OCI-LY7 (cell line): ENCODE measurements at regions not wholly inside any gene's neighbourhood (a gene's known extent, or its start where the extent isn't known, plus 50 kb on each side); places are given as distances from the start of the nearest gene placed in this dataset.

Experiments
- EZH2phosphoT487 ChIP-seq: fragments of 200-600 bp; sonication (generic); IDR thresholded peaks from 2 replicates; pipeline ENCODE4 v1.6.1; 2018; ENCODE audit warnings: low read depth, borderline replicate concordance, mild to moderate bottlenecking, mixed run types, antibody characterized with exemption, low read length, moderate library complexity, mixed read lengths
- TF ChIP-seq, protein P1 (sequence below): fragments of 200-600 bp; sonication (generic); conservative IDR thresholded peaks from 2 replicates; pipeline ENCODE4 v1.5.1; 2014; ENCODE audit warnings: mild to moderate bottlenecking, antibody characterized with exemption, low read length, moderate library complexity, mixed read lengths

DNA sequence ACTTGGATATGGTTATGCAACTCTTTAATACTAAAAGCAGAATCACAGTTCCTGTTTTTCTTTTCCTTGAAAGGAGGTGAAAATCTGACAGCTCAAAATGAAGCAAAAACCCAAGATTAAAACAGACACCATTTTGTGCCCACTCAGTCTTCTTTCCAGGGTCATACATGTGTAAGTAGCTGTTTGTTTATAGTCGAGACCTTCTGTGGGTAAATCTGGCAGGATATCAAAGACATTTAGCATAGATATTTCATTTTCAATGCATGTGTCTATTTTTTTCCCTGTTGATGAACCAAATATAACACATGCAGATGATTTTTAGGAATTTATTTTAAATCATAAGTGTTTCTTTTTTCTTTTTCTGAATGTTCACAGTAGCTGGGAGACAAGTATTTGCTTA is 398.8 kb downstream of the FOXG1 start:
- TF ChIP-seq, protein P1, sequence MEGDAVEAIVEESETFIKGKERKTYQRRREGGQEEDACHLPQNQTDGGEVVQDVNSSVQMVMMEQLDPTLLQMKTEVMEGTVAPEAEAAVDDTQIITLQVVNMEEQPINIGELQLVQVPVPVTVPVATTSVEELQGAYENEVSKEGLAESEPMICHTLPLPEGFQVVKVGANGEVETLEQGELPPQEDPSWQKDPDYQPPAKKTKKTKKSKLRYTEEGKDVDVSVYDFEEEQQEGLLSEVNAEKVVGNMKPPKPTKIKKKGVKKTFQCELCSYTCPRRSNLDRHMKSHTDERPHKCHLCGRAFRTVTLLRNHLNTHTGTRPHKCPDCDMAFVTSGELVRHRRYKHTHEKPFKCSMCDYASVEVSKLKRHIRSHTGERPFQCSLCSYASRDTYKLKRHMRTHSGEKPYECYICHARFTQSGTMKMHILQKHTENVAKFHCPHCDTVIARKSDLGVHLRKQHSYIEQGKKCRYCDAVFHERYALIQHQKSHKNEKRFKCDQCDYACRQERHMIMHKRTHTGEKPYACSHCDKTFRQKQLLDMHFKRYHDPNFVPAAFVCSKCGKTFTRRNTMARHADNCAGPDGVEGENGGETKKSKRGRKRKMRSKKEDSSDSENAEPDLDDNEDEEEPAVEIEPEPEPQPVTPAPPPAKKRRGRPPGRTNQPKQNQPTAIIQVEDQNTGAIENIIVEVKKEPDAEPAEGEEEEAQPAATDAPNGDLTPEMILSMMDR, result no peak
- TF ChIP-seq EZH2phosphoT487, result no peak
